IMR-90 (cell line): ENCODE measurements at regions not wholly inside any gene's neighbourhood (a gene's known extent, or its start where the extent isn't known, plus 50 kb on each side); places are given as distances from the start of the nearest gene placed in this dataset.

Experiments used
- ATAC-seq: fragments of 200-7000 bp; cut with Tn5 transposase; 2 replicates; pipeline ENCODE4 v1.9.1; 2020; ENCODE audit warnings: low read depth, mild to moderate bottlenecking, moderate library complexity
- BruUV-seq: library from RNA; stranded (reverse); fragments of 400-500 nt; replicated peaks from 2 replicates; lab custom pipeline; 2021; lab: Mats Ljungman, UMichigan
- CTCF ChIA-PET: fragments of 300-600 bp; formaldehyde crosslinking; extraction: SDS; loops from one replicate; lab custom pipeline; 2021; ENCODE audit warnings: antibody characterized with exemption; lab: Yijun Ruan, JAX
- POLR2A ChIA-PET: fragments of 300-600 bp; sonication (Branson Sonifier 250); formaldehyde crosslinking; loops from one replicate; lab custom pipeline; 2022; ENCODE audit warnings: antibody characterized with exemption; ENCODE audit not compliant: unreplicated experiment; lab: Charles Lee
- DNase-seq: peaks from one replicate; pipeline ENCODE4 v3.0.0; 2013
- H2AFZ ChIP-seq: replicated peaks from 2 replicates; pipeline ENCODE3; 2013; ENCODE audit warnings: low read length, mild to moderate bottlenecking; ENCODE audit not compliant: poor library complexity
- H2AK5ac ChIP-seq: 2 replicates; pipeline ENCODE4 v1.6.1; 2013; ENCODE audit warnings: low read depth, low read length, inconsistent platforms
- H2AK9ac ChIP-seq: replicated peaks from 2 replicates; pipeline ENCODE3; 2013; ENCODE audit warnings: mild to moderate bottlenecking, low read depth, low read length, moderate library complexity; ENCODE audit not compliant: poor library complexity
- H2BK120ac ChIP-seq: 2 replicates; pipeline ENCODE4 v1.6.1; 2013; ENCODE audit warnings: low read depth, low read length, inconsistent platforms
- H2BK15ac ChIP-seq: 3 replicates; pipeline ENCODE4 v1.6.1; 2013; ENCODE audit warnings: low read depth, low read length, inconsistent platforms
- H2BK20ac ChIP-seq: 2 replicates; pipeline ENCODE4 v1.6.1; 2013; ENCODE audit warnings: low read depth, mild to moderate bottlenecking, inconsistent platforms, low read length, moderate library complexity
- H2BK5ac ChIP-seq: 2 replicates; pipeline ENCODE4 v1.6.1; 2013; ENCODE audit warnings: mild to moderate bottlenecking, low read depth, low read length, inconsistent platforms; ENCODE audit not compliant: poor library complexity, severe bottlenecking
- H3K14ac ChIP-seq: replicated peaks from 2 replicates; pipeline ENCODE4 v1.6.1; 2013; ENCODE audit warnings: low read depth, low read length, inconsistent platforms
- H3K18ac ChIP-seq: 2 replicates; pipeline ENCODE4 v1.6.1; 2013; ENCODE audit warnings: low read depth, low read length, control low read depth
- H3K23ac ChIP-seq: 2 replicates; pipeline ENCODE4 v1.6.1; 2013; ENCODE audit warnings: low read depth, low read length, inconsistent platforms
- H3K27ac ChIP-seq: 2 replicates; pipeline ENCODE4 v1.5.1; 2013; ENCODE audit warnings: mild to moderate bottlenecking, control low read depth, low read length; ENCODE audit not compliant: insufficient read depth
- H3K27me3 ChIP-seq: 2 replicates; pipeline ENCODE4 v1.6.1; 2013; ENCODE audit warnings: low read length; ENCODE audit not compliant: control insufficient read depth, insufficient read depth
- H3K36me3 ChIP-seq: 2 replicates; pipeline ENCODE4 v1.6.1; 2013; ENCODE audit warnings: low read length, mixed read lengths; ENCODE audit not compliant: control insufficient read depth, insufficient read depth
- H3K4ac ChIP-seq: 2 replicates; pipeline ENCODE4 v1.6.1; 2013; ENCODE audit warnings: low read depth, low read length, inconsistent platforms
- H3K4me1 ChIP-seq: 2 replicates; pipeline ENCODE4 v1.6.1; 2013; ENCODE audit warnings: low read length, mixed read lengths; ENCODE audit not compliant: control insufficient read depth, insufficient read depth
- H3K4me2 ChIP-seq: 2 replicates; pipeline ENCODE4 v1.6.1; 2013; ENCODE audit warnings: low read depth, mild to moderate bottlenecking, control low read depth, low read length, moderate library complexity
- H3K4me3 ChIP-seq: 2 replicates; pipeline ENCODE4 v1.5.1; 2013; ENCODE audit warnings: low read depth, mild to moderate bottlenecking, control low read depth, low read length, moderate library complexity; ENCODE audit not compliant: insufficient read depth
- H3K56ac ChIP-seq: 2 replicates; pipeline ENCODE4 v1.6.1; 2013; ENCODE audit warnings: low read length, inconsistent platforms; ENCODE audit not compliant: insufficient read depth; ENCODE audit errors: extremely low read depth
- H3K79me1 ChIP-seq, 2 experiments: 2 replicates each; pipeline ENCODE4 v1.6.1; 2013; ENCODE audit warnings: low read length in 2 of 2, inconsistent platforms in 1 of 2, low read depth in 1 of 2
- H3K9ac ChIP-seq: 2 replicates; pipeline ENCODE4 v1.6.1; 2013; ENCODE audit warnings: low read depth, low read length, control low read depth
- H3K9me1 ChIP-seq: 2 replicates; pipeline ENCODE4 v1.6.1; 2013; ENCODE audit warnings: low read length, inconsistent platforms; ENCODE audit not compliant: insufficient read depth
- H3K9me3 ChIP-seq: 2 replicates; pipeline ENCODE4 v1.6.1; 2013; ENCODE audit warnings: low read length; ENCODE audit not compliant: control insufficient read depth, insufficient read depth
- H4K20me1 ChIP-seq: 2 replicates; pipeline ENCODE4 v1.6.1; 2013; ENCODE audit warnings: low read length, inconsistent platforms; ENCODE audit not compliant: insufficient read depth
- H4K5ac ChIP-seq: 2 replicates; pipeline ENCODE4 v1.6.1; 2013; ENCODE audit warnings: mild to moderate bottlenecking, low read depth, low read length, control low read depth
- H4K8ac ChIP-seq, 2 experiments: 2 replicates each; pipeline ENCODE4 v1.6.1; 2013; ENCODE audit warnings: low read depth in 2 of 2, low read length in 2 of 2, control low read depth in 1 of 2, inconsistent platforms in 1 of 2
- H4K91ac ChIP-seq: 2 replicates; pipeline ENCODE4 v1.6.1; 2013; ENCODE audit warnings: low read depth, low read length, inconsistent platforms; ENCODE audit not compliant: insufficient read depth
- CHD1 ChIP-seq: IDR thresholded peaks from 2 replicates; pipeline ENCODE4 v1.6.1; 2012; ENCODE audit warnings: low read depth, low read length, improper control_type of control experiment
- NFE2L2 ChIP-seq: fragments of 150-350 bp; IDR thresholded peaks from 2 replicates; pipeline ENCODE4 v1.6.1; 2016; ENCODE audit warnings: low read depth, mild to moderate bottlenecking, low read length
- WGBS, 2 experiments: methylation state at CpG; one replicate each; pipeline versions ENCODE4 v1.1.5 to v1.1.7; 2013; ENCODE audit warnings: missing lambda C conversion rate in 2 of 2; ENCODE audit not compliant: insufficient read length in 1 of 2; ENCODE audit errors: extremely low coverage in 2 of 2; 5-methylcytosine and 5-hydroxymethylcytosine counted together
- dilution Hi-C: fragments of 300-500 bp; cut with HindIII; formaldehyde crosslinking; loops from one replicate; pipeline ENCODE4 v1.14.3; 2018; ENCODE audit warnings: low sequenced_read_pairs; ENCODE audit not compliant: unreplicated experiment
- in situ Hi-C: fragments of 300-500 bp; cut with MboI; formaldehyde crosslinking; loops from 3 replicates; pipeline ENCODE4 v1.14.3; 2019; ENCODE audit warnings: low sequenced_read_pairs, inconsistent platforms, mixed read lengths
- intact Hi-C: fragments of 100-400 bp; cut with micrococcal nuclease; formaldehyde crosslinking; loops from 2 replicates; pipeline ENCODE4 v1.10.0; 2022

DNA sequence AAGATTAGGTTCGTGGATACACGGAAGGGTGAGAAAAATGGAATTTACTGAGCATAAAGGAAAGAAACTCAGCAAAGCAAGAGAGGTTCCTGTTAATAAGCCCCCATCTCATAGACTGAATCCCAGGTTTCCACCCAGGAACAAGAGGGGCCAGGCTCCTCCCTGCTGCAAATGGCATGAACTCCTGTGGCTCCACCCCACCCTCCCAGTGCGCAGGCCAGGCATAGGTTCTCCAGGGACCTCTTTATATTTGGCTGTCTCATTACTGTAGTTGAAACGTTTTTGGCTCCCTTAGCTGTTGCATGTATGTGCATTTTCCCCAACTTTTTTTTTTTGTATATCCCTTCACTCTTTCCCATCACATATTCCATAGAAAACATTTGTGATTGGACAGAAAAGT lies 217.8 kb upstream of the NRP1 start:
- H4K20me1 ChIP-seq: no peaks in the 10 kb centered on the region
- no peak overlapping the region for H3K56ac ChIP-seq
- H2BK120ac ChIP-seq: no peak overlapping the region
- H3K9me3 ChIP-seq: 0 out of 2 replicates have a peak, but pooled peaks cover 1% of the 10 kb centered on the region
- in situ Hi-C loops (no loop called here), dilution Hi-C loops (no loop called here), intact Hi-C loops (no loop called here)
- POLR2A ChIA-PET: no interaction called here
- no TSS peak for BruUV-seq
- TF ChIP-seq CHD1: no peak
- TF ChIP-seq NFE2L2: no peak
- no peak overlapping the region for H2BK15ac ChIP-seq
- ATAC-seq (no peak), DNase-seq (no peak)
- H2AFZ ChIP-seq: no peak overlapping the region
- H4K8ac ChIP-seq: no peak overlapping the region
- no peaks in the 10 kb centered on the region for H3K36me3 ChIP-seq
- H3K4me2 ChIP-seq: no peak overlapping the region
- H2AK9ac ChIP-seq: no peak overlapping the region
- H3K4me3 ChIP-seq: no peak overlapping the region
- H2AK5ac ChIP-seq: no peak overlapping the region
- H2BK20ac ChIP-seq: no peak overlapping the region
- peaks cover 29% of the 10 kb centered on the region for H3K27me3 ChIP-seq
- H3K23ac ChIP-seq: no peak overlapping the region
- H3K79me1 ChIP-seq: no peaks in the 10 kb centered on the region
- no peak overlapping the region for H4K91ac ChIP-seq
- no peak overlapping the region for H3K18ac ChIP-seq
- H3K9ac ChIP-seq: no peak overlapping the region
- H3K4ac ChIP-seq: no peak overlapping the region
- H3K9me1 ChIP-seq: no peaks in the 10 kb centered on the region
- WGBS, 2 experiments: no CpG with 5 or more reads among the region's 4 CpGs
- H3K4me1 ChIP-seq: no peaks in the 10 kb centered on the region
- H2BK5ac ChIP-seq: no peak overlapping the region
- no peak overlapping the region for H4K5ac ChIP-seq
- H3K27ac ChIP-seq: no peak overlapping the region
- no peak overlapping the region for H3K14ac ChIP-seq
- CTCF ChIA-PET: no interaction called here
